22Rv1 (cell line): ENCODE measurements at regions not wholly inside any gene's neighbourhood (a gene's known extent, or its start where the extent isn't known, plus 50 kb on each side); places are given as distances from the start of the nearest gene placed in this dataset.

Experiments
- H3K27ac ChIP-seq: fragments of 450-650 bp; 2 replicates; pipeline ENCODE4 v1.5.1; 2017
- CTCF ChIP-seq: fragments of 450-650 bp; IDR thresholded peaks from 2 replicates; pipeline ENCODE4 v1.5.1; 2017; ENCODE audit warnings: mild to moderate bottlenecking
- ZFX ChIP-seq: fragments of 450-650 bp; IDR thresholded peaks from 2 replicates; pipeline ENCODE4 v1.6.1; 2017; ENCODE audit warnings: antibody characterized with exemption, borderline replicate concordance

- H3K27ac ChIP-seq, result 0 out of 2 replicates have a peak overlapping the region, but pooled peaks have one; percentile 2
- TF ChIP-seq CTCF (no peak), ZFX (no peak)
Measured at GRCh38 chr3:177676148-177676547, 478.9 kb upstream of the TBL1XR1 start.

GRCh38 chr3:177676947-177677587, 479.8 kb upstream of the TBL1XR1 start:
- TF ChIP-seq ZFX (no peak), CTCF (no peak)
- 0 out of 2 replicates have a peak overlapping the region, but pooled peaks have one; percentile 2 for H3K27ac ChIP-seq

DNA sequence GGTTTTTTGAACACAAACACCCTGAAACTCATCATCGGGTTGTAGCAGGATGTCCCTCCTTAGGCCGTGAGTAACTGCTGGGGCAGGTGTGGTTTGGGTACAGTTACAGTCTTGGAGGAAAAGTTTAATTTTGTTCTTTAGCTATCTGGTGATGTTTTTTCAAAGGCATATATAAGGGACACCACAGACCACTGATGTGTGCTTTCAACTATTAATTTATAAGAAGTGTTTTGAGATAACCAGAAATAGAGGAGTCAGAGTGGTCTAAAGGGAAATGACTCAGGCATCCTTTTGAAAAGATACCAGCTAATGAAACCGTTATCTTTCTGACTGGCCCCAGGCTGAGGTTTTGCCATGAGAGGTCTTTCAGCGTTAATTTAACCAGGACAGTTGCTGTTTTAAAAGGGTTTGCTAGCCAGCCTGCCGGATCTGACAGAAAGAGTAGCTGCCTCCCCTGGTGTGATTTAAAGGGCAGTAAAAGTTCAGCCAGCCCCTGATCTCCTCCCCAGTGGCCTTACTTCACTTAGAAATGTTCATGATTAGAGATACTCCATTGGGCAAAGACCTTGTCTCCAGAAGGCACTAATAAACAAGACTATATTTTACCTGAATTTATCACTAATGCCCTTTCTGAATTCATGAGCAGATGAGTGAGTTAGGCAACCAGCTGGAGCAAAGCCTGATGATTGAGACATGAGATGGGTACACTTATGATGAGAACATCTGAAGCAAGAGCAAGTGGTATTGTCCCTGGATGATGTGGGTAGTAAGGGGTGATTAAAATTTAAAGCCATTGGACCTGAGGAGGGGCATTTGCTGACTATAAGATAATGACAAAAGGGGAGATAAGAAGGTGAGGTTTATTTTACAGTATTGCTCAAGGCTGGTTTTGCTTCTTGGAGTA, 482.5 kb upstream of the TBL1XR1 start:
- no peak overlapping the region for H3K27ac ChIP-seq
- no peak for TF ChIP-seq ZFX
- TF ChIP-seq CTCF, result no peak

DNA sequence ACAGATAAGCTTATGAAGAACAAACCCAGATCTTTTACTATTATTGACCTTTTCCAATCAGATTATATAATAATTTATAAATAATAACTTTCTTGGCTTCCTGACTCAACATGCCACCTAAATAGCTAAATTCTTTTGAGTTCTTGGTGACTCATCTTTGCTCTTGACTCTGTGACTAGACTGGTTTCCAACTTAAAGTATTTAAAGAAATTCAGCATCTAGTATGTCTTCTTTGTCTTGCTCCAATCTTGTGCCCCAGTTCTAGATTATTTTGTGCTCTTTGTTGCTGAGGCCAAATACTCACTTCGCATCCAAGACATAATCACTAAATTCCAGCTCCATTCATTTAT, 483.2 kb upstream of the TBL1XR1 start:
- TF ChIP-seq ZFX (no peak), CTCF (no peak)
- H3K27ac ChIP-seq, result no peak overlapping the region

GRCh38 chr3:177681156-177681555, 483.9 kb upstream of the TBL1XR1 start:
- TF ChIP-seq ZFX, result no peak
- TF ChIP-seq CTCF, result no peak
- H3K27ac ChIP-seq, result no peak overlapping the region

DNA sequence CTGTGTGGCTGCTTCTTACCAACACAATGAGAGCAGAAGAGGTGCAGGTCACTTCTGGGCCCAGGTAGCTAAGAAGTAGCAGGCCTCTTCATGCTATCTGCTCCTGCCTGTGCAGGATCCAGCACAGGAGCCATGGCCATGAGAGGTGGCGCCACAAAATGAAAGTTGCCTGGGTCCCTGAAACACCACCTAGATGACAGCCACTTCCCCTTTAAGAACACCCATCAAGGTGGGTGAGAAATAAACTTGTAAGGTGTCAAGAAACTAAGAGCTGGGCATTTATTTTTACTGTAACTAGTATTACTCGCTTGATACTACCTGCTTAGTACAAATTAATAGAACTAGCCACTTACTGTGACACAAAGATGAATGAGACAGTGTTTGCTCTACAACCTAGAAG, 484.6 kb upstream of the TBL1XR1 start:
- no peak overlapping the region for H3K27ac ChIP-seq
- TF ChIP-seq ZFX, result no peak
- TF ChIP-seq CTCF, result no peak

GRCh38 chr3:177683586-177683985, 486.3 kb upstream of the TBL1XR1 start:
- no peak overlapping the region for H3K27ac ChIP-seq
- no peak for TF ChIP-seq CTCF
- TF ChIP-seq ZFX, result no peak
